ENCODE measurements at regions not wholly inside any gene's neighbourhood (a gene's known extent, or its start where the extent isn't known, plus 50 kb on each side); places are given as distances from the start of the nearest gene placed in this dataset.

DNA sequence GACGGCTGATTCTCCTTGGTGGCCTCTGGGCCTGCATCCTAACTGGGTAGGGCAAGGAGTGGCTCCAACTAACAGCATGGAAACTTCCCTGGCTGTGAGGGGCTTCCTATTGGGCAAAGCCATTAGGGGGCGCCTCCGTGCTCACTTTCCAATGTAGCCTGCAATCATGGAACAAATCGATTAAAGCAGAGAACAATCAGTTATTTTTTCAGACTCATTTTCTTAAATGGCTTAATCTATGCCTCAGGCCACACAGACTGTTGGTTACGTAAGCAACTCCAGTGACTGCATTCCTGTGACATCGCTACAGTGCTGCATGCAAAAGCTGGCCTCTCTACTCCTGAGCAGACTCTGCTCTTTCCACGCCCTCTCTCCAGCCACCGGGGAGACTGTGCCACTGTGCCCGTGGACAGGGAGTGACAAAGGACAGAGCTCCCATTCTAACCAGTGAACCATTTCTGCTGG, 278.9 kb downstream of the KLF13 start:
- Mint-ChIP-seq H3K36me3 (ENCODE audit: low read depth) (no peaks in the 10 kb centered on the region), H3K4me1 (no peaks in the 10 kb centered on the region), H3K9me3 (peaks cover 27% of the 10 kb centered on the region), H3K4me3 (no peak overlapping the region), H3K27ac (no peak overlapping the region), H3K27me3 (ENCODE audit: low read depth) (no peaks in the 10 kb centered on the region)
- TF ChIP-seq, protein P1, sequence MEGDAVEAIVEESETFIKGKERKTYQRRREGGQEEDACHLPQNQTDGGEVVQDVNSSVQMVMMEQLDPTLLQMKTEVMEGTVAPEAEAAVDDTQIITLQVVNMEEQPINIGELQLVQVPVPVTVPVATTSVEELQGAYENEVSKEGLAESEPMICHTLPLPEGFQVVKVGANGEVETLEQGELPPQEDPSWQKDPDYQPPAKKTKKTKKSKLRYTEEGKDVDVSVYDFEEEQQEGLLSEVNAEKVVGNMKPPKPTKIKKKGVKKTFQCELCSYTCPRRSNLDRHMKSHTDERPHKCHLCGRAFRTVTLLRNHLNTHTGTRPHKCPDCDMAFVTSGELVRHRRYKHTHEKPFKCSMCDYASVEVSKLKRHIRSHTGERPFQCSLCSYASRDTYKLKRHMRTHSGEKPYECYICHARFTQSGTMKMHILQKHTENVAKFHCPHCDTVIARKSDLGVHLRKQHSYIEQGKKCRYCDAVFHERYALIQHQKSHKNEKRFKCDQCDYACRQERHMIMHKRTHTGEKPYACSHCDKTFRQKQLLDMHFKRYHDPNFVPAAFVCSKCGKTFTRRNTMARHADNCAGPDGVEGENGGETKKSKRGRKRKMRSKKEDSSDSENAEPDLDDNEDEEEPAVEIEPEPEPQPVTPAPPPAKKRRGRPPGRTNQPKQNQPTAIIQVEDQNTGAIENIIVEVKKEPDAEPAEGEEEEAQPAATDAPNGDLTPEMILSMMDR (IDR thresholded peaks at IDR 0.05; ENCODE audit: unreplicated experiment in 3 of 3) = no peak

DNA sequence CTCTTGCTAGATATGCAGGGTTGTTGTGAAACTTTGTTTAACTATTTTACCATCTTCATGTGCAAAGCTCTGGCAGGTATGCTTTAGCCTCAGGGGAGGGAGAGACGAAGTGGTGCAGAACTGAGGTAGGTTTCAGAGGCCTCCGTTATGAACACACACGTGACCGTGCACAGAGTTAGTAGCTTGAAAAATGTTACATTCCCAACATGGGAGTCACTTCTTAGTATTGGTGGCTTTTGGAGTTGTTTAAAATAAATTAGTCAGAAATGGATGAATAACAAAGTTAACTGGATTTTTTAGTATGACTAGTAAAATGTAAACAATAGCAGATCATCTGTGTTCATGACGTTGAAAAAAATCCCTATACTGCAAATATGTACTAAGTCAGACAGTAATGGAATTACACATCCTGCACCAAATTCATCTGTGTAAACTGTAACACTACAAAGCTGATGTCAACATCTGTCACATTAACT, 279.6 kb downstream of the KLF13 start:
- Mint-ChIP-seq H3K4me1 (no peaks in the 10 kb centered on the region), H3K27me3 (ENCODE audit: low read depth) (no peaks in the 10 kb centered on the region), H3K27ac (no peak overlapping the region), H3K4me3 (no peak overlapping the region), H3K36me3 (ENCODE audit: low read depth) (no peaks in the 10 kb centered on the region), H3K9me3 (peaks cover 24% of the 10 kb centered on the region)
- TF ChIP-seq, protein P1 (IDR thresholded peaks at IDR 0.05; ENCODE audit: unreplicated experiment in 3 of 3) = no peak

DNA sequence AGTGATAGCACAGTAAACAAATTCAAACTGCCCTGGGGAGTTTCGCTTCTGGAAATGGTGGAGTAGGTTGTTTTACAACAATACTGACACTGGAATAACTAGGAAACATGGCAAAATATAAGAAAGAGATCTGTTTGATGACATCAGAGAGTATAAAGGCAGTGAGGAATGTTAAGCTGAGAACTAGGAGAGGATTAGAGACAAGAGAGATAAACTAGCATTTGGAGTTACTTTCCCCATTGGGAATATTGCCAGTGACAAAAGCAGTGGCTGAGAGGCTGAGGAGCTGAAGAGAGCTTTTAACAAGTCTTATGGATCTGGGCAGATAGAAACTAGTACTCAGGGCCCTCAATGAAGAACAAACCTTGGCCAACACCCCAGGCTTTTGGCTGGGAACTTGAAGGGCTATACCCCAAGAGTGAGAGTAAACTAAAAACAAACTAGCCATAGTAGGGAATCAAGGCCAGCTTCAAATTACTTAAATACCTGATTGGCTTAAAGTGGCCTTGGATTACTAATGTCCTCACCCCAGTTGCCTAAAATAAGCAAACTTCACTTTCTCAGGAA, 280.4 kb downstream of the KLF13 start:
- Mint-ChIP-seq H3K4me3 (no peak overlapping the region), H3K36me3 (ENCODE audit: low read depth) (no peaks in the 10 kb centered on the region), H3K9me3 (peaks cover 24% of the 10 kb centered on the region), H3K27ac (no peak overlapping the region), H3K4me1 (no peaks in the 10 kb centered on the region), H3K27me3 (ENCODE audit: low read depth) (no peaks in the 10 kb centered on the region)
- TF ChIP-seq, protein P1 (IDR thresholded peaks at IDR 0.05; ENCODE audit: unreplicated experiment in 3 of 3) = no peak

DNA sequence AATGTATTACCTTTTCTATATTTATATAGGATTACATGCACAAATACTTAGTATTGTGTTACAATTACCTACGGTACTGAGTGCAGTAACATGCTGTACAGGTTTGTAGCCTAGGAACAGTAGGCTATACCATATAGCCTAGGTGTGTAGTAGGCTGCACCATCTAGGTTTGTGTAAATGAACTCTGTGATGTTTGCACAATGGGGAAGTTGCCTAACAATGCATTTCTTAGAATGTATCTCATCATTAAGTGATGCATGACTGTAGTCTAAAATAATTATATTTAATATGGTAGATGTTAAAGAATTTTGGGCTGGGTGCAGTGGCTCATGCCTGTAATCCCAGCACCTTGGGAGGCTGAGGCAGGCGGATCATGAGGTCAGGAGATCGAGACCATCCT, 281.0 kb downstream of the KLF13 start:
- no peaks in the 10 kb centered on the region for H3K4me1 Mint-ChIP-seq
- peaks cover 25% of the 10 kb centered on the region for H3K9me3 Mint-ChIP-seq
- no peak overlapping the region for H3K4me3 Mint-ChIP-seq
- TF ChIP-seq, protein P1 (IDR thresholded peaks at IDR 0.05; ENCODE audit: unreplicated experiment in 3 of 3) = no peak
- no peak overlapping the region for H3K27ac Mint-ChIP-seq
- H3K36me3 Mint-ChIP-seq (ENCODE audit: low read depth) = no peaks in the 10 kb centered on the region
- H3K27me3 Mint-ChIP-seq (ENCODE audit: low read depth) = no peaks in the 10 kb centered on the region

DNA sequence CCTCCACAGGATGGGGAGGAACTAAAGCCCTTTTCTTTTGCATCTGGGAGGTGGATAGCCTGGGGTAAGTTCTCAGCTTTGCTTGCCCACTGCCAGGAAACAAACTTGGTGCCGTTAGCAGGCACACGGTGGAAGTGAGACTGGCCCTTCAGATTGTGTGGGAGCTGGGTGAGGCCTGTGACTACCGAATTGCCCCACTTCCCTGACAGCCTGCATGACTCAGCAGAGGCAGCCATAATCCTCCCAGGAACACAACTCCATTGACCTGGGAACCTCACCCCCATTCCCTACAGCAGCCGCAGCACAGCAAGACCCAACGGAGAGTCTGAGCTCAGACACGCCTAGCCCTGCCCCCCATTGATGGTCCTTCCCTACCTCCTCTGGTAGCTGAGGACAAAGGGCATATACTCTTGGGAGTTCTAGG, 282.6 kb downstream of the KLF13 start:
- TF ChIP-seq, protein P1 (IDR thresholded peaks at IDR 0.05; ENCODE audit: unreplicated experiment in 3 of 3) = no peak
- no peak overlapping the region for H3K27ac Mint-ChIP-seq

DNA sequence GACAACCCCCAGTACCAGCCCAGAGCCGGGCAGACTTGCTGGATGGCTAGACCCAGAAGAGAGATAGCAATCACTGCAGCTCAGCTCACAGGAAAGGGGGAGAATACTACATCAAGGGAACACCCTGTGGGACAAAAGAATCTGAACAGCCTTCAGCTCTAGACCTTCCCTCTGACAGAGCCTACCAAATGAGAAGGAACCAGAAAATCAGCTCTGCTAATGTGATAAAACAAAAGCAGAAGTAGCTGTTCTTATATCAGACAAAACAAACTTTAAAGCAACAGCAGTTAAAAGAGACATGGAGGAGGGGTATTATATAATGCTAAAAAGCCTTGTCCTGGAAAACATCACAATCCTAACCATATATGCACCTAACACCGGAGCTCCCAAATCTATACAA, 283.3 kb downstream of the KLF13 start:
- Mint-ChIP-seq H3K4me3 (no peak overlapping the region), H3K27me3 (ENCODE audit: low read depth) (no peaks in the 10 kb centered on the region), H3K4me1 (no peaks in the 10 kb centered on the region), H3K9me3 (peaks cover 14% of the 10 kb centered on the region), H3K27ac (no peak overlapping the region), H3K36me3 (ENCODE audit: low read depth) (no peaks in the 10 kb centered on the region)
- TF ChIP-seq, protein P1 (IDR thresholded peaks at IDR 0.05; ENCODE audit: unreplicated experiment in 3 of 3) = no peak

More for the DNA sequence above, 282.6 kb downstream of the KLF13 start:
- Mint-ChIP-seq H3K27me3 (ENCODE audit: low read depth) (no peaks in the 10 kb centered on the region), H3K9me3 (peaks cover 14% of the 10 kb centered on the region), H3K4me1 (no peaks in the 10 kb centered on the region), H3K4me3 (no peak overlapping the region), H3K36me3 (ENCODE audit: low read depth) (no peaks in the 10 kb centered on the region)
